ENCODE measurements at regions not wholly inside any gene's neighbourhood (a gene's known extent, or its start where the extent isn't known, plus 50 kb on each side); places are given as distances from the start of the nearest gene placed in this dataset.

DNA sequence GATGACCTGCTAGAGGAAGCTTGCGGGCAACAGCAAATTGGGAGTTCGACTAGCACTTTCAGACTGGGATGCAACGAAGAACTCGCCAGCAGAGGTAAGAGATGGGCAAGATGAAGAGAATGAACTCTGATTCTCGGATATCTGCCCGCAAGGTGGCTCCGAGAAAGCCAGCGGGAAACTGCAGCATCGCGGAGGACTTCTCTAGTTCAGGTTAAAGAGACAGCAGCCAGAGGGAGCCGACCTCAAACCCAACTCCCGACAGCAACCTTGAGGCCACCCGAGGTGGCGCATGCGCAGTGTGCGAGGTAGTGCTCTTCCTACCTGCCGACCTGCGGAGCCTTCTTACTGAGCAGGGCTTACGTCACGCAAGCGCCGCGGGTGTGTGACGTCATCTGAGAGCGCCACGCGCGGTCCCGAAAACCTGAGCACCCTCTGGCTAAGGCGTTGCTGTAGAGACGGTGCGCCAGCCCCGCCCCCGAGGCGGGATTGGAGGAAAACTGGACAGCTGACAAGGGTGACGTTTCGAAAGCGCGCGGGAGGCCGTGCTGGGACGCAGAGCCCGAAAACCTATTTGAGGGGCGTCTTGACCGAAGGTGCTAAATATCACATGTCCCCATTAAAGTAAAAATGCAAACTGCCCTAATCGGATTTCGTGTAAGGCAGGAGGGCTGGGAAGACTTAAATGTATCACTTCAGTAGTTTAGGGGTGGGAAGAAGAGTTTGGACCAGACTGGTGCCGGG lies 110.5 kb upstream of the SLC25A33 start (continued):
- TF ChIP-seq REL (CRISPR knock-in tag; conservative IDR thresholded peaks at IDR 0.05) (no peak), ZNF850 (CRISPR knock-in tag; conservative IDR thresholded peaks at IDR 0.05) (no peak), ZNF232 (CRISPR knock-in tag; IDR thresholded peaks at IDR 0.05; ENCODE audit: borderline replicate concordance) (peak; percentile 71; the same call in 1 of the 2 replicates), SIX1 (CRISPR knock-in tag; IDR thresholded peaks at IDR 0.05; ENCODE audit: borderline replicate concordance) (0 out of 2 replicates have a peak, but pooled peaks have one; percentile 51), MED8 (CRISPR knock-in tag; IDR thresholded peaks at IDR 0.05; ENCODE audit: insufficient replicate concordance) (no peak), ZFP62 (CRISPR knock-in tag; IDR thresholded peaks at IDR 0.05) (no peak), AKAP8 (CRISPR knock-in tag; IDR thresholded peaks at IDR 0.05) (no peak), ZBTB7B (CRISPR knock-in tag; IDR thresholded peaks at IDR 0.05) (no peak; the same call in 1 of the 2 replicates), MXD3 (CRISPR knock-in tag; IDR thresholded peaks at IDR 0.05) (peak; percentile 40; the same call in 1 of the 2 replicates), MXD4 (CRISPR knock-in tag; IDR thresholded peaks at IDR 0.05) (peak; percentile 73), HOXA7 (CRISPR knock-in tag; IDR thresholded peaks at IDR 0.05) (no peak), TAF1 (CRISPR knock-in tag; IDR thresholded peaks at IDR 0.05) (peak; percentile 57), USF2 (IDR thresholded peaks at IDR 0.05; ENCODE audit: low read depth, low read length) (peak; percentile 84), USF2 (CRISPR knock-in tag; IDR thresholded peaks at IDR 0.05; ENCODE audit: borderline replicate concordance) (peak; percentile 95; the same call in 1 of the 2 replicates), ZHX1 (CRISPR knock-in tag; IDR thresholded peaks at IDR 0.05; ENCODE audit: low read depth) (peak; percentile 98), ZBTB21 (CRISPR knock-in tag; IDR thresholded peaks at IDR 0.05) (peak; percentile 93)
- TF ChIP-seq, protein P1, sequence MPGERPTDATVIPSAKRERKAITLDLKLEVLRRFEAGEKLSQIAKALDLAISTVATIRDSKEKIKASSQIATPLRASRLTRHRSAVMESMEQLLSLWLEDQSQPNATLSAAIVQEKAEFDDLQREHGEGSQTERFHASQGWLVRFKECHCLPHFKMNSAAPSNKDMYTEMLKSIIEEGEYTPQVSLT (CRISPR knock-in tag; IDR thresholded peaks at IDR 0.05; ENCODE audit: borderline replicate concordance, low read depth) = no peak
- TF ChIP-seq, protein P2, sequence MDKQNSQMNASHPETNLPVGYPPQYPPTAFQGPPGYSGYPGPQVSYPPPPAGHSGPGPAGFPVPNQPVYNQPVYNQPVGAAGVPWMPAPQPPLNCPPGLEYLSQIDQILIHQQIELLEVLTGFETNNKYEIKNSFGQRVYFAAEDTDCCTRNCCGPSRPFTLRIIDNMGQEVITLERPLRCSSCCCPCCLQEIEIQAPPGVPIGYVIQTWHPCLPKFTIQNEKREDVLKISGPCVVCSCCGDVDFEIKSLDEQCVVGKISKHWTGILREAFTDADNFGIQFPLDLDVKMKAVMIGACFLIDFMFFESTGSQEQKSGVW (CRISPR knock-in tag; IDR thresholded peaks at IDR 0.05; ENCODE audit: borderline replicate concordance) = no peak
- TF ChIP-seq, protein P3, sequence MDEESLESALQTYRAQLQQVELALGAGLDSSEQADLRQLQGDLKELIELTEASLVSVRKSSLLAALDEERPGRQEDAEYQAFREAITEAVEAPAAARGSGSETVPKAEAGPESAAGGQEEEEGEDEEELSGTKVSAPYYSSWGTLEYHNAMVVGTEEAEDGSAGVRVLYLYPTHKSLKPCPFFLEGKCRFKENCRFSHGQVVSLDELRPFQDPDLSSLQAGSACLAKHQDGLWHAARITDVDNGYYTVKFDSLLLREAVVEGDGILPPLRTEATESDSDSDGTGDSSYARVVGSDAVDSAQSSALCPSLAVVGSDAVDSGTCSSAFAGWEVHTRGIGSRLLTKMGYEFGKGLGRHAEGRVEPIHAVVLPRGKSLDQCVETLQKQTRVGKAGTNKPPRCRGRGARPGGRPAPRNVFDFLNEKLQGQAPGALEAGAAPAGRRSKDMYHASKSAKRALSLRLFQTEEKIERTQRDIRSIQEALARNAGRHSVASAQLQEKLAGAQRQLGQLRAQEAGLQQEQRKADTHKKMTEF (CRISPR knock-in tag; IDR thresholded peaks at IDR 0.05) = peak; percentile 89
